Neural cell (in vitro differentiated cells): ENCODE measurements at regions not wholly inside any gene's neighbourhood (a gene's known extent, or its start where the extent isn't known, plus 50 kb on each side); places are given as distances from the start of the nearest gene placed in this dataset.

Experiments
- H2AFZ ChIP-seq: fragments of 200-600, 300-800 bp; sonication (generic), shearing (Covaris generic); 2 replicates; pipeline ENCODE4 v1.6.0; 2014; ENCODE audit warnings: low read depth, mild to moderate bottlenecking, antibody characterized with exemption, low read length, moderate library complexity
- H3F3A ChIP-seq: fragments of 200-600 bp; shearing (Covaris generic); 2 replicates; pipeline ENCODE4 v1.6.1; 2016; ENCODE audit warnings: mild to moderate bottlenecking, moderate library complexity, mixed read lengths, antibody characterized with exemption, low read length; ENCODE audit not compliant: insufficient read depth, poor library complexity, severe bottlenecking
- H3K27ac ChIP-seq: fragments of 200-600, 300-800 bp; sonication (generic), shearing (Covaris generic); 2 replicates; pipeline ENCODE4 v1.5.1; 2014; ENCODE audit warnings: mild to moderate bottlenecking, low read length, moderate library complexity
- H3K27me3 ChIP-seq: fragments of 300-800, 200-600 bp; sonication (generic), shearing (Covaris generic); 2 replicates; pipeline ENCODE4 v1.6.0; 2014; ENCODE audit warnings: mild to moderate bottlenecking, low read depth, low read length, moderate library complexity; ENCODE audit not compliant: insufficient read depth
- H3K36me3 ChIP-seq: fragments of 300-800, 200-600 bp; sonication (generic), shearing (Covaris generic); 2 replicates; pipeline ENCODE4 v1.5.1; 2014; ENCODE audit warnings: mild to moderate bottlenecking, antibody characterized with exemption, low read length, moderate library complexity; ENCODE audit not compliant: insufficient read depth
- H3K4me2 ChIP-seq: fragments of 300-800, 200-600 bp; sonication (generic), shearing (Covaris generic); 2 replicates; pipeline ENCODE4 v1.6.0; 2014; ENCODE audit warnings: mild to moderate bottlenecking, low read length
- H3K4me3 ChIP-seq: fragments of 300-800, 200-600 bp; sonication (generic), shearing (Covaris generic); 2 replicates; pipeline ENCODE4 v1.5.1; 2014; ENCODE audit warnings: mild to moderate bottlenecking, low read length, moderate library complexity
- H3K79me2 ChIP-seq: fragments of 200-600 bp; shearing (Covaris generic); replicated peaks from 2 replicates; pipeline ENCODE4 v1.6.0; 2014; ENCODE audit warnings: mild to moderate bottlenecking, low read length, moderate library complexity; ENCODE audit not compliant: insufficient read depth
- H3K9ac ChIP-seq: fragments of 300-800, 200-600 bp; sonication (generic), shearing (Covaris generic); 2 replicates; pipeline ENCODE4 v1.6.1; 2016; ENCODE audit warnings: mild to moderate bottlenecking, low read length, mixed read lengths
- H3K9me2 ChIP-seq: fragments of 200-600 bp; shearing (Covaris generic); 2 replicates; pipeline ENCODE4 v1.6.1; 2016; ENCODE audit warnings: mild to moderate bottlenecking, low read length, mixed read lengths; ENCODE audit not compliant: insufficient read depth
- H3K9me3 ChIP-seq: fragments of 200-600, 300-800 bp; sonication (generic), shearing (Covaris generic); 2 replicates; pipeline ENCODE4 v1.6.1; 2016; ENCODE audit warnings: mild to moderate bottlenecking, mixed run types, low read length, moderate library complexity, mixed read lengths
- H4K20me1 ChIP-seq: fragments of 200-600 bp; shearing (Covaris generic); 2 replicates; pipeline ENCODE4 v1.6.1; 2016; ENCODE audit warnings: mild to moderate bottlenecking, mixed run types; ENCODE audit not compliant: insufficient read depth
- EP300 ChIP-seq: fragments of 450-650 bp; conservative IDR thresholded peaks from 2 replicates; pipeline ENCODE4 v1.6.1; 2014; ENCODE audit warnings: antibody characterized with exemption, mild to moderate bottlenecking, moderate library complexity; ENCODE audit not compliant: poor library complexity, severe bottlenecking
- EZH2 ChIP-seq: fragments of 200-600, 300-800 bp; shearing (Covaris generic), sonication (generic); IDR thresholded peaks from 2 replicates; pipeline ENCODE4 v1.6.1; 2014; ENCODE audit warnings: antibody characterized with exemption, low read length, borderline replicate concordance, mild to moderate bottlenecking; ENCODE audit not compliant: insufficient read depth, poor library complexity, severe bottlenecking
- MXI1 ChIP-seq: fragments of 450-650 bp; conservative IDR thresholded peaks from 2 replicates; pipeline ENCODE4 v1.6.1; 2014; ENCODE audit warnings: antibody characterized with exemption, mild to moderate bottlenecking; ENCODE audit not compliant: poor library complexity, severe bottlenecking
- POLR2AphosphoS5 ChIP-seq: IDR thresholded peaks from 2 replicates; pipeline ENCODE4 v1.6.1; 2012
- RAD21 ChIP-seq: fragments of 450-650 bp; conservative IDR thresholded peaks from 2 replicates; pipeline ENCODE4 v1.6.1; 2014; ENCODE audit warnings: antibody characterized with exemption, mild to moderate bottlenecking, moderate library complexity
- SMC3 ChIP-seq: fragments of 450-650 bp; conservative IDR thresholded peaks from 2 replicates; pipeline ENCODE4 v1.6.1; 2014; ENCODE audit warnings: antibody characterized with exemption, mild to moderate bottlenecking, moderate library complexity; ENCODE audit not compliant: poor library complexity
- TAF1 ChIP-seq: IDR thresholded peaks from 2 replicates; pipeline ENCODE4 v1.6.1; 2012; ENCODE audit warnings: low read depth
- TF ChIP-seq, protein P1 (sequence below): fragments of 450-650 bp; IDR thresholded peaks from 2 replicates; pipeline ENCODE4 v1.5.1; 2014; ENCODE audit warnings: antibody characterized with exemption, mild to moderate bottlenecking, moderate library complexity; ENCODE audit not compliant: poor library complexity, severe bottlenecking
- TF ChIP-seq, protein P2 (sequence below): IDR thresholded peaks from 2 replicates; pipeline ENCODE4 v1.6.1; 2012; ENCODE audit warnings: borderline replicate concordance

DNA sequence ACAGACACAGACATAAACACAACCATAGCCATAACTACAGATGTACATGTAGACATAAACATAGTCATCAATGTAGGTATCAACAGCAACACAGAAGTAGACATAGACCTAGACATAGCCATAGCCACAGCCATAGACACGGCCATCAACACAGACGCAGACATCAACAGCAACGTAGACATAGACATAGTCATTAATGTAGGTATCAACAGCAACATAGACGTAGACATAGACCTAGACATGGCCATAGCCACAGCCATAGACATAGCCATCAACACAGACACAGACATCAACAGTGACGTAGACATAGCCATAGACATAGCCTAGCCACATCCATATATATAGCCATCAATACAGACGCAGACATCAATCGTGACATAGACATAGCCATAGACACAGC lies 258.3 kb upstream of the FOXQ1 start:
- Histone ChIP-seq H3K9me2 (no peaks in the 10 kb centered on the region), H3K27ac (no peak overlapping the region), H3K4me2 (no peak overlapping the region), H3K27me3 (no peaks in the 10 kb centered on the region), H3K36me3 (no peaks in the 10 kb centered on the region), H3K79me2 (no peaks in the 10 kb centered on the region), H3K9me3 (no peaks in the 10 kb centered on the region), H3K9ac (no peak overlapping the region), H3F3A (no peaks in the 10 kb centered on the region), H2AFZ (no peak overlapping the region), H4K20me1 (no peaks in the 10 kb centered on the region), H3K4me3 (no peak overlapping the region)
- TF ChIP-seq, protein P1, sequence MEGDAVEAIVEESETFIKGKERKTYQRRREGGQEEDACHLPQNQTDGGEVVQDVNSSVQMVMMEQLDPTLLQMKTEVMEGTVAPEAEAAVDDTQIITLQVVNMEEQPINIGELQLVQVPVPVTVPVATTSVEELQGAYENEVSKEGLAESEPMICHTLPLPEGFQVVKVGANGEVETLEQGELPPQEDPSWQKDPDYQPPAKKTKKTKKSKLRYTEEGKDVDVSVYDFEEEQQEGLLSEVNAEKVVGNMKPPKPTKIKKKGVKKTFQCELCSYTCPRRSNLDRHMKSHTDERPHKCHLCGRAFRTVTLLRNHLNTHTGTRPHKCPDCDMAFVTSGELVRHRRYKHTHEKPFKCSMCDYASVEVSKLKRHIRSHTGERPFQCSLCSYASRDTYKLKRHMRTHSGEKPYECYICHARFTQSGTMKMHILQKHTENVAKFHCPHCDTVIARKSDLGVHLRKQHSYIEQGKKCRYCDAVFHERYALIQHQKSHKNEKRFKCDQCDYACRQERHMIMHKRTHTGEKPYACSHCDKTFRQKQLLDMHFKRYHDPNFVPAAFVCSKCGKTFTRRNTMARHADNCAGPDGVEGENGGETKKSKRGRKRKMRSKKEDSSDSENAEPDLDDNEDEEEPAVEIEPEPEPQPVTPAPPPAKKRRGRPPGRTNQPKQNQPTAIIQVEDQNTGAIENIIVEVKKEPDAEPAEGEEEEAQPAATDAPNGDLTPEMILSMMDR = no peak
- TF ChIP-seq TAF1 (no peak), SMC3 (no peak), MXI1 (no peak), RAD21 (no peak), POLR2AphosphoS5 (no peak), EP300 (no peak), EZH2 (no peak)
- TF ChIP-seq, protein P2, sequence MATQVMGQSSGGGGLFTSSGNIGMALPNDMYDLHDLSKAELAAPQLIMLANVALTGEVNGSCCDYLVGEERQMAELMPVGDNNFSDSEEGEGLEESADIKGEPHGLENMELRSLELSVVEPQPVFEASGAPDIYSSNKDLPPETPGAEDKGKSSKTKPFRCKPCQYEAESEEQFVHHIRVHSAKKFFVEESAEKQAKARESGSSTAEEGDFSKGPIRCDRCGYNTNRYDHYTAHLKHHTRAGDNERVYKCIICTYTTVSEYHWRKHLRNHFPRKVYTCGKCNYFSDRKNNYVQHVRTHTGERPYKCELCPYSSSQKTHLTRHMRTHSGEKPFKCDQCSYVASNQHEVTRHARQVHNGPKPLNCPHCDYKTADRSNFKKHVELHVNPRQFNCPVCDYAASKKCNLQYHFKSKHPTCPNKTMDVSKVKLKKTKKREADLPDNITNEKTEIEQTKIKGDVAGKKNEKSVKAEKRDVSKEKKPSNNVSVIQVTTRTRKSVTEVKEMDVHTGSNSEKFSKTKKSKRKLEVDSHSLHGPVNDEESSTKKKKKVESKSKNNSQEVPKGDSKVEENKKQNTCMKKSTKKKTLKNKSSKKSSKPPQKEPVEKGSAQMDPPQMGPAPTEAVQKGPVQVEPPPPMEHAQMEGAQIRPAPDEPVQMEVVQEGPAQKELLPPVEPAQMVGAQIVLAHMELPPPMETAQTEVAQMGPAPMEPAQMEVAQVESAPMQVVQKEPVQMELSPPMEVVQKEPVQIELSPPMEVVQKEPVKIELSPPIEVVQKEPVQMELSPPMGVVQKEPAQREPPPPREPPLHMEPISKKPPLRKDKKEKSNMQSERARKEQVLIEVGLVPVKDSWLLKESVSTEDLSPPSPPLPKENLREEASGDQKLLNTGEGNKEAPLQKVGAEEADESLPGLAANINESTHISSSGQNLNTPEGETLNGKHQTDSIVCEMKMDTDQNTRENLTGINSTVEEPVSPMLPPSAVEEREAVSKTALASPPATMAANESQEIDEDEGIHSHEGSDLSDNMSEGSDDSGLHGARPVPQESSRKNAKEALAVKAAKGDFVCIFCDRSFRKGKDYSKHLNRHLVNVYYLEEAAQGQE = no peak

DNA sequence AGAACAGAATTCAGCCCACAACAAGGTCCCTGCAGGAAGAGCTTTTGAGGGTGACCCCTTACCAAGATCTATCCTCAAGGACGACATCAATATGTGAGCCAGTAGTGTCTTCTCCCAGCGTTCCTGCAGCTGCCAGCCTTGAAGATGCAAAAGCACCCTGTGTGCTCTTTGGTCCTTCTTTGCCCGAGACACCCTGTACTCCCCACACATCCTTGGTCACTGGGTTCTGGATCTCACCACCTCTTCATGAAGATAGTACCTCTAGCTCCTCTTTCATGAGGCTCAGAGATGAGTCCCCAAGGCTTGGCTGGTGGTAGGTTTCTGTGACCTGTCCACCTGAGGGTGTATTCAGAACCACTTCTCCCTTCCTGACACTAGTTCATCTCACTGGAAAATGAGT lies 259.6 kb upstream of the FOXQ1 start:
- Histone ChIP-seq H3K27ac (no peak overlapping the region), H3K9me3 (no peaks in the 10 kb centered on the region), H3K27me3 (no peaks in the 10 kb centered on the region), H3F3A (no peaks in the 10 kb centered on the region), H2AFZ (no peak overlapping the region), H3K9ac (no peak overlapping the region), H3K9me2 (no peaks in the 10 kb centered on the region), H3K4me2 (no peak overlapping the region), H3K36me3 (no peaks in the 10 kb centered on the region), H3K79me2 (no peaks in the 10 kb centered on the region), H4K20me1 (no peaks in the 10 kb centered on the region), H3K4me3 (no peak overlapping the region)
- TF ChIP-seq, protein P1 = no peak
- no peak for TF ChIP-seq RAD21
- TF ChIP-seq EP300 = no peak
- TF ChIP-seq SMC3 = no peak
- TF ChIP-seq EZH2 = no peak
- TF ChIP-seq MXI1 = no peak
- TF ChIP-seq TAF1 = no peak
- TF ChIP-seq, protein P2 = no peak
